GM12865 (cell line): ENCODE measurements at regions not wholly inside any gene's neighbourhood (a gene's known extent, or its start where the extent isn't known, plus 50 kb on each side); places are given as distances from the start of the nearest gene placed in this dataset.

Source experiments
- DNase-seq: peaks from one replicate; pipeline ENCODE4 v3.0.0; 2010; ENCODE audit warnings: low read depth
- H3K4me3 ChIP-seq: 2 replicates; pipeline ENCODE4 v1.5.1; 2011; ENCODE audit warnings: mild to moderate bottlenecking, low read depth, low read length, control low read depth
- CTCF ChIP-seq: IDR thresholded peaks from 2 replicates; pipeline ENCODE4 v1.5.1; 2011; ENCODE audit warnings: low read length, control low read depth, low read depth, inconsistent platforms; ENCODE audit not compliant: insufficient read depth; ENCODE audit errors: missing control alignments

- DNase-seq: no peak
- no peak overlapping the region for H3K4me3 ChIP-seq
- TF ChIP-seq CTCF: no peak
Measured at GRCh38 chr11:127412722-127413380, 412.3 kb upstream of the KIRREL3 start.

- no peak for TF ChIP-seq CTCF
- DNase-seq: no peak
- H3K4me3 ChIP-seq: no peak overlapping the region
Measured at GRCh38 chr11:127412234-127412633, 411.7 kb upstream of the KIRREL3 start.

GRCh38 chr11:127411283-127411682 lies 410.7 kb upstream of the KIRREL3 start:
- TF ChIP-seq CTCF: no peak
- H3K4me3 ChIP-seq: no peak overlapping the region
- DNase-seq: no peak

GRCh38 chr11:127395034-127395433 lies 394.5 kb upstream of the KIRREL3 start:
- H3K4me3 ChIP-seq: no peak overlapping the region
- DNase-seq: no peak
- no peak for TF ChIP-seq CTCF

GRCh38 chr11:127393460-127393997 lies 393.0 kb upstream of the KIRREL3 start:
- no peak overlapping the region for H3K4me3 ChIP-seq
- DNase-seq: no peak
- no peak for TF ChIP-seq CTCF

GRCh38 chr11:127392575-127392974 lies 392.0 kb upstream of the KIRREL3 start:
- no peak overlapping the region for H3K4me3 ChIP-seq
- TF ChIP-seq CTCF: no peak
- no peak for DNase-seq

- TF ChIP-seq CTCF: no peak
- no peak for DNase-seq
- H3K4me3 ChIP-seq: no peak overlapping the region
Measured at GRCh38 chr11:127390465-127390864, 389.9 kb upstream of the KIRREL3 start.
